ENCODE measurements at regions not wholly inside any gene's neighbourhood (a gene's known extent, or its start where the extent isn't known, plus 50 kb on each side); places are given as distances from the start of the nearest gene placed in this dataset.

DNA sequence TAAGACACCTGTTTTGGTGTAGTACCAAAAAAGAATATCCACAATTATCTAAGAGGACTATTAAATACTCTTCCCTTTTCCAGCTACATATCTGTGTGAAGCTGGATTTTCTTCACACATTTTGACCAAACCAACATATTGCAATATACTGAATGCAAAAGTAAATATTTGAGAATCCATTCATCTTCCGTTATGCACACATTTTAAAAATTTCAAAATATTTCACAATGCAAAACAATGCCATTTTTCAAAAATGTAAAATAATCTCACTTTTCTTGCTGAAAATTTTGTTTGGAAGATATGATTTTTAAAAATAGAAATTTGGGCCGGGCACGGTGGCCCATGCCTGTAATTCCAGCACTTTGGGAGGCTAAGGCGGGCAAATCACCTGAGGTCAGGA, 133.9 kb upstream of the FUT8 start:
- peaks cover 10% of the 10 kb centered on the region for H3K4me1 ChIP-seq
- intact Hi-C loops (cut with DNase I): no loop called here
- H3K27me3 ChIP-seq: no peaks in the 10 kb centered on the region
- DNase-seq (ENCODE audit: extremely low spot score in 2 of 2): no peak
- H3K4me3 ChIP-seq: no peak overlapping the region
- no peaks in the 10 kb centered on the region for H3K9me3 ChIP-seq
- no peaks in the 10 kb centered on the region for H3K36me3 ChIP-seq
- H3K27ac ChIP-seq: no peak overlapping the region
- TF ChIP-seq POLR2A (IDR thresholded peaks at IDR 0.05): no peak
- TF ChIP-seq, protein P1, sequence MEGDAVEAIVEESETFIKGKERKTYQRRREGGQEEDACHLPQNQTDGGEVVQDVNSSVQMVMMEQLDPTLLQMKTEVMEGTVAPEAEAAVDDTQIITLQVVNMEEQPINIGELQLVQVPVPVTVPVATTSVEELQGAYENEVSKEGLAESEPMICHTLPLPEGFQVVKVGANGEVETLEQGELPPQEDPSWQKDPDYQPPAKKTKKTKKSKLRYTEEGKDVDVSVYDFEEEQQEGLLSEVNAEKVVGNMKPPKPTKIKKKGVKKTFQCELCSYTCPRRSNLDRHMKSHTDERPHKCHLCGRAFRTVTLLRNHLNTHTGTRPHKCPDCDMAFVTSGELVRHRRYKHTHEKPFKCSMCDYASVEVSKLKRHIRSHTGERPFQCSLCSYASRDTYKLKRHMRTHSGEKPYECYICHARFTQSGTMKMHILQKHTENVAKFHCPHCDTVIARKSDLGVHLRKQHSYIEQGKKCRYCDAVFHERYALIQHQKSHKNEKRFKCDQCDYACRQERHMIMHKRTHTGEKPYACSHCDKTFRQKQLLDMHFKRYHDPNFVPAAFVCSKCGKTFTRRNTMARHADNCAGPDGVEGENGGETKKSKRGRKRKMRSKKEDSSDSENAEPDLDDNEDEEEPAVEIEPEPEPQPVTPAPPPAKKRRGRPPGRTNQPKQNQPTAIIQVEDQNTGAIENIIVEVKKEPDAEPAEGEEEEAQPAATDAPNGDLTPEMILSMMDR (IDR thresholded peaks at IDR 0.05): no peak
- no peak for TF ChIP-seq POLR2AphosphoS5 (IDR thresholded peaks at IDR 0.05; ENCODE audit: insufficient read depth in 1 of 2, low read depth in 1 of 2)

- Histone ChIP-seq H3K36me3 (no peaks in the 10 kb centered on the region), H3K4me1 (peaks cover 10% of the 10 kb centered on the region), H3K27me3 (no peaks in the 10 kb centered on the region), H3K27ac (no peak overlapping the region), H3K4me3 (no peak overlapping the region), H3K9me3 (no peaks in the 10 kb centered on the region)
- TF ChIP-seq POLR2A (IDR thresholded peaks at IDR 0.05) (no peak), POLR2AphosphoS5 (IDR thresholded peaks at IDR 0.05; ENCODE audit: insufficient read depth in 1 of 2, low read depth in 1 of 2) (no peak)
- TF ChIP-seq, protein P1 (IDR thresholded peaks at IDR 0.05): no peak
- intact Hi-C loops (cut with DNase I): no loop called here
- DNase-seq (ENCODE audit: extremely low spot score in 2 of 2): no peak
Measured at GRCh38 chr14:65279510-65279909, 133.0 kb upstream of the FUT8 start.

DNA sequence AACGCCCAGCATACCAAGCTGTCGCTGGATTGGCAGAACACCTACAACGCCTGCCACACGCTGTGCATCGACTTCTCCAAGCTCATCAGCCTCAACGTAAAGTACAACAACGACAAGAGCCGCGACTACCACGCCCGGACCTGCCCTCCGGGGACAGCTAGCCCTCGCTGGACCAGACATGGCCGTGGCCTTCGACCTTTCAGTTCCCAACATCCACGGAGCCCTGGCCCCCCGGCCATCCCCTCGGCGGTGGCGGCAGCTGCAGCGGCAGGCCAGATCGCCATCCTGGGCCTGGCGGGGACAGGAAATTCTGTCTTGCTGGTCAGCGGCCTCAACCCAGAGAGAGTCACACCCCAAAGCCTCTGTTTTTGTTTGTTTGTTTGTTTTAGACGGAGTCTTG, 132.6 kb upstream of the FUT8 start:
- no peaks in the 10 kb centered on the region for H3K36me3 ChIP-seq
- intact Hi-C loops (cut with DNase I): no loop called here
- no peak overlapping the region for H3K27ac ChIP-seq
- H3K9me3 ChIP-seq: no peaks in the 10 kb centered on the region
- peaks cover 10% of the 10 kb centered on the region for H3K4me1 ChIP-seq
- DNase-seq (ENCODE audit: extremely low spot score in 2 of 2): no peak
- no peak overlapping the region for H3K4me3 ChIP-seq
- H3K27me3 ChIP-seq: no peaks in the 10 kb centered on the region
- no peak for TF ChIP-seq POLR2AphosphoS5 (IDR thresholded peaks at IDR 0.05; ENCODE audit: insufficient read depth in 1 of 2, low read depth in 1 of 2)
- TF ChIP-seq, protein P1 (IDR thresholded peaks at IDR 0.05): no peak
- no peak for TF ChIP-seq POLR2A (IDR thresholded peaks at IDR 0.05)

DNA sequence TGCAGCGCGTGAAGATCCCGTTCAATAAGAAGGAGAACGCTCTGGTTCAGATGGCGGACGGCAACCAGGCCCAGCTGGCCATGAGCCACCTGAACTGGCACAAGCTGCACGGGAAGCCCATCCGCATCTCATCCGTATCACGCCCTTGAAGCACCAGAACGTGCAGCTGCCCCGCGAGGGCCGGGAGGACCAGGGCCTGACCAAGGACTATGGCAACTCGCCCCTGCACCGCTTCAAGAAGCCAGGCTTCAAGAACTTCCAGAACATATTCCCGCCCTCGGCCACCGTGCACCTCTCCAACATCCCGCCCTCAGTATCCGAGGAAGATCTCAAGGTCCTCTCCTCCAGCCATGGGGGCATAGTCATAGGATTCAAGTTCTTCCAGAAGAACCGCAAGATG, 131.9 kb upstream of the FUT8 start:
- no peak for TF ChIP-seq POLR2AphosphoS5 (IDR thresholded peaks at IDR 0.05; ENCODE audit: insufficient read depth in 1 of 2, low read depth in 1 of 2)
- TF ChIP-seq, protein P1 (IDR thresholded peaks at IDR 0.05): no peak
- no peak for TF ChIP-seq POLR2A (IDR thresholded peaks at IDR 0.05)

DNA sequence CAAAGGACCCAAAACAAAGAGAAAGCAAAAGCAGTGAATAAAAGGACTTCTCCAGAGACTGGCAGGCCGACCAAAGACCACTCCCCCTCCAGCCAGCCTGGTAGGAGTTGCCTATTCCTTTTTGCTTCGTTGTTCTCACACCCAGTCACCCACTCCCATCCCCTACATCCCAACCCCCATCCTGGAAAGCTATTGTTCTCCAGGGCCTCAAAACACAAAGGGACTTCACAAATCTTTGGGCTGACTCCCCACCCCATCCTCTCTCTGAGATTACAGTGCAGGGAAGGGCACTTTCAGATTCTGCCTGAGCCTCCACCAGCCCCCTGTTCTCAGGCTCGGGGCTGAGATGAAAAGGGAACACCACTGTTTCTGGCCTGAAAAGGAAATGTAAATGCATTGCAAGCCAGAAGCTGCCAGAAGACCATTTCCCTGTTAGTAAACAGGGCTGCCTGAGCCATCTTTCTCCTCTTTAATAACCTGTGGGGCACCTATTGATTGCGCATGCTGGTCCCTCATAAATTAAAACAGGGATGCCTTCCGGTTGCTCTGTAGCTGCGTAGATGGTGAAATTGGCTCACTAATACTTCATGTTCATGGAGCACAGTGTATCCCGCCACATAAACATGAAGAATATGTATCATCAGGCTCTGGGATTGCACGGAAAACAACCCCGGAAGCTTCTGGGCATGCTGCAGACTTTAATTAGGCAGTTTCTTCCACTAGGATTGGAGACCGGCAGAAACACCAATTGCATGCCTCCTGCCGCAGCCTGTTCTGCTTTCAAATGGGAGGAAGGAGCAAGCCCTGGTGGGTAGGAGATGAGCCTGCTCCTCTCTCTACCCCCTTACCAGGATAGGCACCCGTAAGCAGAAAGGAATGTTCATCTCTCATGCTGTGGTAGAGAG, 130.3 kb upstream of the FUT8 start:
- Histone ChIP-seq H3K27me3 (no peaks in the 10 kb centered on the region), H3K9me3 (no peaks in the 10 kb centered on the region), H3K4me1 (peaks cover 10% of the 10 kb centered on the region), H3K36me3 (no peaks in the 10 kb centered on the region), H3K27ac (peak overlapping the region; percentile 30), H3K4me3 (peak overlapping the region; percentile 27 to 32)
- intact Hi-C loops (cut with DNase I): no loop called here
- no peak for DNase-seq (ENCODE audit: extremely low spot score in 2 of 2)
- TF ChIP-seq, protein P1 (IDR thresholded peaks at IDR 0.05): no peak
- TF ChIP-seq POLR2A (IDR thresholded peaks at IDR 0.05): no peak
- no peak for TF ChIP-seq POLR2AphosphoS5 (IDR thresholded peaks at IDR 0.05; ENCODE audit: insufficient read depth in 1 of 2, low read depth in 1 of 2)

More for the DNA sequence above, 131.9 kb upstream of the FUT8 start:
- Histone ChIP-seq H3K27ac (no peak overlapping the region), H3K36me3 (no peaks in the 10 kb centered on the region), H3K4me3 (no peak overlapping the region), H3K27me3 (no peaks in the 10 kb centered on the region), H3K9me3 (no peaks in the 10 kb centered on the region), H3K4me1 (peaks cover 10% of the 10 kb centered on the region)
- no peak for DNase-seq (ENCODE audit: extremely low spot score in 2 of 2)
- intact Hi-C loops (cut with DNase I): no loop called here
